Smooth muscle cell (in vitro differentiated cells): ENCODE measurements at regions not wholly inside any gene's neighbourhood (a gene's known extent, or its start where the extent isn't known, plus 50 kb on each side); places are given as distances from the start of the nearest gene placed in this dataset.

Experiments used
- DNase-seq: peaks from one replicate; lab custom pipeline; 2025; ENCODE audit not compliant: unreplicated experiment; lab: John Stamatoyannopoulos, UW
- H2AFZ ChIP-seq: fragments of 200-600 bp; sonication (generic); 2 replicates; pipeline ENCODE4 v1.6.0; 2016; ENCODE audit warnings: antibody characterized with exemption, low read depth, mild to moderate bottlenecking
- H3F3A ChIP-seq: fragments of 200-600 bp; sonication (generic); 2 replicates; pipeline ENCODE4 v1.6.0; 2017; ENCODE audit warnings: antibody characterized with exemption, low read depth
- H3K27ac ChIP-seq: fragments of 200-600 bp; sonication (generic); 2 replicates; pipeline ENCODE4 v1.5.1; 2016; ENCODE audit warnings: low read depth, mild to moderate bottlenecking
- H3K27me3 ChIP-seq: fragments of 200-600 bp; sonication (generic); 2 replicates; pipeline ENCODE4 v1.6.1; 2016; ENCODE audit warnings: low read depth, mild to moderate bottlenecking
- H3K36me3 ChIP-seq: fragments of 200-600 bp; sonication (generic); 2 replicates; pipeline ENCODE4 v1.5.1; 2016; ENCODE audit warnings: low read depth
- H3K4me1 ChIP-seq: fragments of 200-600 bp; sonication (generic); 2 replicates; pipeline ENCODE4 v1.5.1; 2016; ENCODE audit warnings: low read depth
- H3K4me2 ChIP-seq: fragments of 200-600 bp; sonication (generic); 2 replicates; pipeline ENCODE4 v1.6.0; 2016; ENCODE audit warnings: mild to moderate bottlenecking
- H3K4me3 ChIP-seq: fragments of 200-600 bp; sonication (generic); 2 replicates; pipeline ENCODE4 v1.5.1; 2016; ENCODE audit warnings: mild to moderate bottlenecking
- H3K79me2 ChIP-seq: fragments of 200-600 bp; sonication (generic); 2 replicates; pipeline ENCODE4 v1.6.0; 2016; ENCODE audit warnings: low read depth, mild to moderate bottlenecking
- H3K9ac ChIP-seq: fragments of 200-600 bp; sonication (generic); 2 replicates; pipeline ENCODE4 v1.6.0; 2016; ENCODE audit warnings: low read depth
- H3K9me3 ChIP-seq: fragments of 200-600 bp; sonication (generic); replicated peaks from 2 replicates; pipeline ENCODE4 v1.5.1; 2016; ENCODE audit warnings: low read depth
- H4K20me1 ChIP-seq: fragments of 200-600 bp; sonication (generic); 2 replicates; pipeline ENCODE4 v1.6.0; 2016; ENCODE audit warnings: low read depth
- WGBS: methylation state at CpG from one replicate; pipeline ENCODE4 v1.1.7; 2016; ENCODE audit warnings: low lambda C conversion rate; 5-methylcytosine and 5-hydroxymethylcytosine counted together
- TF ChIP-seq, protein P1 (sequence below): fragments of 200-600 bp; sonication (generic); IDR thresholded peaks from 2 replicates; pipeline ENCODE4 v1.5.1; 2017; ENCODE audit warnings: borderline replicate concordance, mild to moderate bottlenecking, antibody characterized with exemption; ENCODE audit not compliant: insufficient read depth, poor library complexity, severe bottlenecking

- Histone ChIP-seq H4K20me1 (no peaks in the 10 kb centered on the region), H3K9me3 (no peaks in the 10 kb centered on the region), H3K4me2 (no peak overlapping the region), H3K4me3 (no peak overlapping the region), H3K79me2 (no peaks in the 10 kb centered on the region), H3K9ac (no peak overlapping the region), H3K27ac (no peak overlapping the region), H3K4me1 (no peaks in the 10 kb centered on the region), H2AFZ (no peak overlapping the region), H3K36me3 (no peaks in the 10 kb centered on the region), H3F3A (peaks cover 4% of the 10 kb centered on the region), H3K27me3 (no peaks in the 10 kb centered on the region)
- DNase-seq = no peak
- WGBS = 90% methylated on average over 1 of the region's 1 CpG
- TF ChIP-seq, protein P1, sequence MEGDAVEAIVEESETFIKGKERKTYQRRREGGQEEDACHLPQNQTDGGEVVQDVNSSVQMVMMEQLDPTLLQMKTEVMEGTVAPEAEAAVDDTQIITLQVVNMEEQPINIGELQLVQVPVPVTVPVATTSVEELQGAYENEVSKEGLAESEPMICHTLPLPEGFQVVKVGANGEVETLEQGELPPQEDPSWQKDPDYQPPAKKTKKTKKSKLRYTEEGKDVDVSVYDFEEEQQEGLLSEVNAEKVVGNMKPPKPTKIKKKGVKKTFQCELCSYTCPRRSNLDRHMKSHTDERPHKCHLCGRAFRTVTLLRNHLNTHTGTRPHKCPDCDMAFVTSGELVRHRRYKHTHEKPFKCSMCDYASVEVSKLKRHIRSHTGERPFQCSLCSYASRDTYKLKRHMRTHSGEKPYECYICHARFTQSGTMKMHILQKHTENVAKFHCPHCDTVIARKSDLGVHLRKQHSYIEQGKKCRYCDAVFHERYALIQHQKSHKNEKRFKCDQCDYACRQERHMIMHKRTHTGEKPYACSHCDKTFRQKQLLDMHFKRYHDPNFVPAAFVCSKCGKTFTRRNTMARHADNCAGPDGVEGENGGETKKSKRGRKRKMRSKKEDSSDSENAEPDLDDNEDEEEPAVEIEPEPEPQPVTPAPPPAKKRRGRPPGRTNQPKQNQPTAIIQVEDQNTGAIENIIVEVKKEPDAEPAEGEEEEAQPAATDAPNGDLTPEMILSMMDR = no peak
These were observed 268.9 kb upstream of the KCNMB2 start for GRCh38 chr3:178267158-178267844.

GRCh38 chr3:178270838-178271237 is 265.4 kb upstream of the KCNMB2 start:
- H3K79me2 ChIP-seq = no peaks in the 10 kb centered on the region
- H3K4me1 ChIP-seq = no peaks in the 10 kb centered on the region
- H3K27ac ChIP-seq = no peak overlapping the region
- no peaks in the 10 kb centered on the region for H4K20me1 ChIP-seq
- no peak for DNase-seq
- no peaks in the 10 kb centered on the region for H3K36me3 ChIP-seq
- H2AFZ ChIP-seq = no peak overlapping the region
- 86% methylated on average over 4 of the region's 4 CpGs for WGBS
- H3K4me2 ChIP-seq = no peak overlapping the region
- no peak overlapping the region for H3K4me3 ChIP-seq
- H3F3A ChIP-seq = no peaks in the 10 kb centered on the region
- no peaks in the 10 kb centered on the region for H3K9me3 ChIP-seq
- TF ChIP-seq, protein P1 = no peak
- H3K27me3 ChIP-seq = no peaks in the 10 kb centered on the region
- no peak overlapping the region for H3K9ac ChIP-seq

- Histone ChIP-seq H3K4me2 (no peak overlapping the region), H3K27me3 (no peaks in the 10 kb centered on the region)
- DNase-seq = no peak
These were observed 264.4 kb upstream of the KCNMB2 start for GRCh38 chr3:178271740-178272387.

More at GRCh38 chr3:178271740-178272387, 264.4 kb upstream of the KCNMB2 start:
- 85% methylated on average over 3 of the region's 3 CpGs for WGBS
- H3K4me1 ChIP-seq = no peaks in the 10 kb centered on the region
- H3K27ac ChIP-seq = no peak overlapping the region
- no peak overlapping the region for H2AFZ ChIP-seq
- TF ChIP-seq, protein P1 = no peak
- no peaks in the 10 kb centered on the region for H4K20me1 ChIP-seq
- H3K9ac ChIP-seq = no peak overlapping the region
- H3K79me2 ChIP-seq = no peaks in the 10 kb centered on the region
- no peaks in the 10 kb centered on the region for H3F3A ChIP-seq
- H3K36me3 ChIP-seq = no peaks in the 10 kb centered on the region
- H3K9me3 ChIP-seq = no peaks in the 10 kb centered on the region
- no peak overlapping the region for H3K4me3 ChIP-seq
